ENCODE measurements at regions not wholly inside any gene's neighbourhood (a gene's known extent, or its start where the extent isn't known, plus 50 kb on each side); places are given as distances from the start of the nearest gene placed in this dataset.

DNA sequence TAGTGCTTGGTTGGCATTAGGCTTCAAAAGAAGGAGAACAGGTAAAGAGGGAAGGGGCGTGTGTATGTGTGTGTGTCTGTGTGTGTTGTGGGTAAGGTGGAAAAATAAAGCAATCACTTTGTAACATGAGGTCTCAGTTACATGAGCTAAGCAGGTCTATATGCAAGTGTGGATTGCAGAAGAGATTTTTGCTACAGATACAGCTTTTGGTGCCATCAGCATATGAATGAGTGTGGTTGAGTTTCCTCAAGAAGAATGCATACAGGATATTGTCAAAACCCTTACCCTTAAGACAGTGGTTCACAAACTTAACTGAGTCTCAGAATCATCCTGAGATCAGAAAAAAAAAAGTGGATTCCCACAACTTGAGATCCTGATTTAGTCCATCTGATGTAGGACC lies 220.5 kb upstream of the HTR2C start:
- TF ChIP-seq CTCF (IDR thresholded peaks at IDR 0.05) (no peak), POLR2AphosphoS5 (IDR thresholded peaks at IDR 0.05) (no peak)

Data from suprapubic skin (tissue), 3 donors.